B cell (primary cell): ENCODE measurements at regions not wholly inside any gene's neighbourhood (a gene's known extent, or its start where the extent isn't known, plus 50 kb on each side); places are given as distances from the start of the nearest gene placed in this dataset.

ENCODE experiments used
- CTCF ChIP-seq: fragments of 200-600 bp; IDR thresholded peaks from one replicate; pipeline ENCODE4 v1.8.0; 2022; ENCODE audit warnings: antibody characterized with exemption, mild to moderate bottlenecking
- EZH2 ChIP-seq: IDR thresholded peaks from 2 replicates; pipeline ENCODE4 v1.6.1; 2012; ENCODE audit warnings: borderline replicate concordance, low read depth, mild to moderate bottlenecking, moderate library complexity, low read length; ENCODE audit not compliant: insufficient read depth, poor library complexity, severe bottlenecking

DNA sequence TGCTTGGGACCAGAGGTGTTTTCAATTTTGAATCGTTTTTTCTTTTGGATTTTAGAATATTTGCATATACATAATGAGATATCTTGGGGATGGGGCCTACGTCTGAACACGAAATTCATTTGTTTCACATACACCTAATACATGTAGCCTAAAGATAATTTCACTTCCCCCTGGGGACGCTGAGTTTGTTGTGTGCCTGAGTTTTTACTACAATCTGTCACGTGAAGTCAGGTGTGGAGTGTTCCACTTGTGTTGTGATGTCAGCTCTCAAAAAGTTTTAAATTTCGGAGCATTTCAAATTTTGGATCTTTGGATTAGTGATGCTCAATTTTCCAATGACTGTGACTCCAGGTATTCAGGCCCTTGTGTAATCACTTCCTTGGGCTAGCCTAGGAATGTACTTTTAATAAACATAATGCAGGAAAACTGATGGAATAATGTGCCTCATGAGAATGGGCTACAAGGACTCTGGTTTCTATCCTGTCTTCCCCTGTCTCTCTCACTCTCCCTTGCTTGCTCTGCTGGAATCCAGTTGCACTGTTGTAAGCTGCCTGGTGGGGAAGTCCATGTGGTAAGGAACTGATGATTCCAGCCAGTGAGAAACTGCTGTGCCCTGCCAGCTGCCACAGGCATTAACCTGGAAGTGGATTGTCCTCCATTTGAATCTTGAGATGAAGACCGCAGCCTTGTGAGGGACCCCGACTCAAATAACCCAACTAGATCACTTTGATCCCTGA lies 403.8 kb downstream of the SHISA9 start:
- TF ChIP-seq CTCF (no peak), EZH2 (no peak)
